ENCODE measurements at regions not wholly inside any gene's neighbourhood (a gene's known extent, or its start where the extent isn't known, plus 50 kb on each side); places are given as distances from the start of the nearest gene placed in this dataset.
"Not testable (repeated sequence)": the region's sequence is repeated elsewhere in the genome, so short reads cannot be mapped to it uniquely, and the experiment has no call there.

GRCh38 chr4:4052933-4053332 lies 173.8 kb downstream of the OTOP1 start:
- TF ChIP-seq CTCF (IDR thresholded peaks at IDR 0.05; ENCODE audit: poor library complexity); EZH2 (IDR thresholded peaks at IDR 0.05; ENCODE audit: borderline replicate concordance); EZH2phosphoT487 (IDR thresholded peaks at IDR 0.05; ENCODE audit: low read depth, severe bottlenecking, unreplicated experiment): not testable (repeated sequence)

All from hepatocyte (in vitro differentiated cells).